Hepatocyte (in vitro differentiated cells): ENCODE measurements at regions not wholly inside any gene's neighbourhood (a gene's known extent, or its start where the extent isn't known, plus 50 kb on each side); places are given as distances from the start of the nearest gene placed in this dataset.

ENCODE experiments used
- DNase-seq: peaks from one replicate; pipeline ENCODE4 v3.0.0-alpha.2; 2016; ENCODE audit warnings: low spot score
- H2AFZ ChIP-seq: fragments of 200-600 bp; sonication (generic); 2 replicates; pipeline ENCODE4 v1.6.0; 2016; ENCODE audit warnings: antibody characterized with exemption, mild to moderate bottlenecking
- H3K27ac ChIP-seq: fragments of 200-600 bp; sonication (generic); 2 replicates; pipeline ENCODE4 v1.5.1; 2016; ENCODE audit warnings: mild to moderate bottlenecking
- H3K27me3 ChIP-seq: fragments of 200-600 bp; sonication (generic); 2 replicates; pipeline ENCODE4 v1.6.1; 2016
- H3K36me3 ChIP-seq: fragments of 200-600 bp; sonication (generic); replicated peaks from 2 replicates; pipeline ENCODE4 v1.5.1; 2016; ENCODE audit warnings: low read depth; ENCODE audit not compliant: insufficient read depth
- H3K4me1 ChIP-seq: fragments of 200-600 bp; sonication (generic); 2 replicates; pipeline ENCODE4 v1.5.1; 2016; ENCODE audit warnings: mild to moderate bottlenecking, moderate library complexity; ENCODE audit not compliant: insufficient read depth
- H3K4me2 ChIP-seq: fragments of 200-600 bp; sonication (generic); 2 replicates; pipeline ENCODE4 v1.6.0; 2016
- H3K4me3 ChIP-seq: fragments of 200-600 bp; sonication (generic); 2 replicates; pipeline ENCODE4 v1.5.1; 2016; ENCODE audit warnings: mild to moderate bottlenecking
- H3K79me2 ChIP-seq: fragments of 200-600 bp; sonication (generic); 2 replicates; pipeline ENCODE4 v1.6.0; 2017; ENCODE audit warnings: mild to moderate bottlenecking
- H3K9me2 ChIP-seq: fragments of 200-600 bp; sonication (generic); replicated peaks from 2 replicates; pipeline ENCODE4 v1.6.0; 2017; ENCODE audit warnings: mild to moderate bottlenecking; ENCODE audit not compliant: insufficient read depth
- H3K9me3 ChIP-seq: fragments of 200-600 bp; sonication (generic); 2 replicates; pipeline ENCODE4 v1.5.1; 2016; ENCODE audit warnings: low read depth, mild to moderate bottlenecking
- H4K20me1 ChIP-seq: fragments of 200-600 bp; sonication (generic); 2 replicates; pipeline ENCODE4 v1.6.0; 2016; ENCODE audit warnings: mild to moderate bottlenecking; ENCODE audit not compliant: insufficient read depth, poor library complexity, severe bottlenecking
- EZH2 ChIP-seq: fragments of 200-600 bp; sonication (generic); IDR thresholded peaks from 2 replicates; pipeline ENCODE4 v1.6.1; 2016; ENCODE audit warnings: antibody characterized with exemption, mild to moderate bottlenecking, borderline replicate concordance
- EZH2phosphoT487 ChIP-seq: fragments of 200-600 bp; sonication (generic); IDR thresholded peaks from one replicate; pipeline ENCODE4 v1.6.1; 2018; ENCODE audit warnings: antibody characterized with exemption, mild to moderate bottlenecking, low read depth, moderate library complexity; ENCODE audit not compliant: unreplicated experiment, severe bottlenecking
- WGBS: methylation state at CpG from one replicate; pipeline ENCODE4 v1.1.6; 2016; ENCODE audit warnings: low lambda C conversion rate; ENCODE audit errors: missing lambda C conversion rate; 5-methylcytosine and 5-hydroxymethylcytosine counted together
- TF ChIP-seq, protein P1 (sequence below): fragments of 200-600 bp; sonication (generic); IDR thresholded peaks from 2 replicates; pipeline ENCODE4 v1.5.1; 2016; ENCODE audit warnings: antibody characterized with exemption, mild to moderate bottlenecking; ENCODE audit not compliant: poor library complexity

DNA sequence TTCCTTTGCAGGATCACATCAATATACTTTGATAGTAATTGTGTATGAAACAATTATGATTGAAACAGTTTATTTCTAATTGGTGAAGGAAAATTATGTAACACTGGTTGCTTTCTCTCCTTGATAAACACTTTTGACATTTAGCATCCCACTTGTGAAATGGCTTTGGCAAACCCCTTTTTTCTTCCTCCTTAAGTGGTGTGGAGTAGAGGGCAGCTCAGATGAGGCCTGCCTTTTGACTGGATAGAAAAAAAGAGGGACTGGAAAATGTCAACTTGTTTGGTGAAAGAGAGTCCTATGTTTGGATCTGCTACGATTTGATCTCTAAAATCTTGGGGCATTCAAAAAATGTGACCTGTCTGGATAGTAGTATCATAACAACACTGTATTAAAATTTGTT is 318.3 kb downstream of the MEIS1 start:
- 48% methylated on average over 1 of the region's 1 CpG for WGBS
- Histone ChIP-seq H3K4me2 (no peak overlapping the region), H3K27me3 (no peaks in the 10 kb centered on the region), H3K9me3 (no peaks in the 10 kb centered on the region), H3K9me2 (no peaks in the 10 kb centered on the region), H3K27ac (no peak overlapping the region), H3K79me2 (no peaks in the 10 kb centered on the region), H3K4me3 (no peak overlapping the region), H3K36me3 (no peaks in the 10 kb centered on the region), H2AFZ (no peak overlapping the region), H3K4me1 (peaks cover 5% of the 10 kb centered on the region), H4K20me1 (no peaks in the 10 kb centered on the region)
- DNase-seq, result no peak
- TF ChIP-seq, protein P1, sequence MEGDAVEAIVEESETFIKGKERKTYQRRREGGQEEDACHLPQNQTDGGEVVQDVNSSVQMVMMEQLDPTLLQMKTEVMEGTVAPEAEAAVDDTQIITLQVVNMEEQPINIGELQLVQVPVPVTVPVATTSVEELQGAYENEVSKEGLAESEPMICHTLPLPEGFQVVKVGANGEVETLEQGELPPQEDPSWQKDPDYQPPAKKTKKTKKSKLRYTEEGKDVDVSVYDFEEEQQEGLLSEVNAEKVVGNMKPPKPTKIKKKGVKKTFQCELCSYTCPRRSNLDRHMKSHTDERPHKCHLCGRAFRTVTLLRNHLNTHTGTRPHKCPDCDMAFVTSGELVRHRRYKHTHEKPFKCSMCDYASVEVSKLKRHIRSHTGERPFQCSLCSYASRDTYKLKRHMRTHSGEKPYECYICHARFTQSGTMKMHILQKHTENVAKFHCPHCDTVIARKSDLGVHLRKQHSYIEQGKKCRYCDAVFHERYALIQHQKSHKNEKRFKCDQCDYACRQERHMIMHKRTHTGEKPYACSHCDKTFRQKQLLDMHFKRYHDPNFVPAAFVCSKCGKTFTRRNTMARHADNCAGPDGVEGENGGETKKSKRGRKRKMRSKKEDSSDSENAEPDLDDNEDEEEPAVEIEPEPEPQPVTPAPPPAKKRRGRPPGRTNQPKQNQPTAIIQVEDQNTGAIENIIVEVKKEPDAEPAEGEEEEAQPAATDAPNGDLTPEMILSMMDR, result no peak
- TF ChIP-seq EZH2phosphoT487, result no peak
- no peak for TF ChIP-seq EZH2

DNA sequence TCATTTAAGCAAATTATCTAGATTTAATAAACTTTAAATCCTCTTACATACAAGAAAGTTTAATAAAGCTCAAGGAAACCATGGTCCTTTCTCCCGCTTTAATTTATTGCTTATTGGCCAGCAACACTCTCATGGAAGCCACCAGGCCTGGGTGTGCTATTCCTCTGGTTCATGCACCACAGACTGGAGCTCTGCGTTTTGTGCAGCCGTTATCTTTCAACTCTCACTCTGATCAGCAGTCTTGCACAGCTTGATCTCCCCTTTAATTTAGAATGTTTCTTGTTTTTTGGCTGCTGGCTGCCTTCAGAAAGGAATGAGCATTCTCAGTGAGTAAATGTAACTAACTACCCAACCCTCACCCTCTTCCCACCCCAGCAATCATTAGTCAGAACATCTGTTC is 318.7 kb downstream of the MEIS1 start:
- Histone ChIP-seq H3K9me2 (no peaks in the 10 kb centered on the region), H3K9me3 (no peaks in the 10 kb centered on the region), H3K4me3 (no peak overlapping the region), H2AFZ (no peak overlapping the region), H4K20me1 (no peaks in the 10 kb centered on the region), H3K36me3 (no peaks in the 10 kb centered on the region), H3K79me2 (no peaks in the 10 kb centered on the region), H3K4me1 (peaks cover 5% of the 10 kb centered on the region), H3K27me3 (no peaks in the 10 kb centered on the region), H3K27ac (no peak overlapping the region), H3K4me2 (no peak overlapping the region)
- no peak for TF ChIP-seq EZH2phosphoT487
- no peak for DNase-seq
- whole genome bisulfite sequencing, result 65% methylated on average over 3 of the region's 3 CpGs

DNA sequence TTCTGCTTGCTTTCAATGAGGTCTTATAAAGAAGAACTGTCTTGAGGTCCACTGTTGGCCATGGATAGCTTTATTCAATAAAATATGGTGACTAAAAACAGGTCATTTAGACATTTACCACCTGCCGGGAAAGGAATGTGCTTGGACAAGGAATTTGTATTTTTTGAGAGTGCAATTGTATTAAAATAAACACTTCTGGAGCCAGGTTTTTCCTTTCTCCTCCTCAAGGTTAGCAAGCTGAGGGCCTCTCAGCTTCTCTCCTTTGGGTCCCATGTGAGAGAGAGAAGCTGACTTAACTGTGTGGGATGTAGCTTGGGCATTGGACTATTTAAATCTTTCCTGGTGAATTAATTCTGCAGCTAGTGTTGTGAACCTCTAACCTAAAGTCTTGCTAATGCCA is 321.0 kb downstream of the MEIS1 start:
- no peak for TF ChIP-seq EZH2phosphoT487
- H3K36me3 ChIP-seq, result no peaks in the 10 kb centered on the region
- H3K79me2 ChIP-seq, result no peaks in the 10 kb centered on the region
- no peaks in the 10 kb centered on the region for H3K9me3 ChIP-seq
- no peaks in the 10 kb centered on the region for H4K20me1 ChIP-seq
- no peaks in the 10 kb centered on the region for H3K4me1 ChIP-seq
- WGBS, result 70% methylated on average over 1 of the region's 1 CpG
- H3K4me2 ChIP-seq, result no peak overlapping the region
- no peaks in the 10 kb centered on the region for H3K27me3 ChIP-seq
- H3K4me3 ChIP-seq, result no peak overlapping the region
- H2AFZ ChIP-seq, result no peak overlapping the region
- DNase-seq, result no peak
- H3K9me2 ChIP-seq, result no peaks in the 10 kb centered on the region
- H3K27ac ChIP-seq, result no peak overlapping the region

DNA sequence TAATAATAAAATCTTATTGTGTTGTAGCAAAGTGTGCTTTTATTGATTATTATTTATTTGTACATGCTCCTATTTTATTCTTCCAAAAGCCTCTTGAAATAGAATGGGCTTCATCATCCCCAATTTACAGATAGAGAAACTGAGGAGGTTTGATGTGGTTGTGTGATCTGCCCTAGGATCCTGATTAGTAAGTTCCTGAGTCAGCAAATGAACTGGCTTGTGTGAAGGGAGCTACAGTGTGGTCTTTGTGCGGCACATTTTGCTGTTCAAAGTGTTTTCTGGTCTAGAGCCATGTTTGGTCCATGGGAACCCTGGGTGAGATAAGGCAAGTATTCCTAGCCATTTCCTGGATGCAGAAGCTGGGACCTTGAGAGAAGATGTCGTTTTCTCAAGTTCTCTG is 326.9 kb downstream of the MEIS1 start:
- Histone ChIP-seq H3K9me2 (no peaks in the 10 kb centered on the region), H3K27me3 (no peaks in the 10 kb centered on the region), H3K36me3 (no peaks in the 10 kb centered on the region), H3K27ac (no peak overlapping the region), H3K4me1 (no peaks in the 10 kb centered on the region), H3K79me2 (no peaks in the 10 kb centered on the region), H4K20me1 (no peaks in the 10 kb centered on the region), H3K4me3 (no peak overlapping the region), H3K4me2 (no peak overlapping the region), H2AFZ (no peak overlapping the region), H3K9me3 (no peaks in the 10 kb centered on the region)
- WGBS, result 94% methylated on average over 2 of the region's 2 CpGs
- TF ChIP-seq EZH2, result no peak
- TF ChIP-seq, protein P1, result no peak
- no peak for TF ChIP-seq EZH2phosphoT487
- DNase-seq, result no peak
